ENCODE measurements at regions not wholly inside any gene's neighbourhood (a gene's known extent, or its start where the extent isn't known, plus 50 kb on each side); places are given as distances from the start of the nearest gene placed in this dataset.

DNA sequence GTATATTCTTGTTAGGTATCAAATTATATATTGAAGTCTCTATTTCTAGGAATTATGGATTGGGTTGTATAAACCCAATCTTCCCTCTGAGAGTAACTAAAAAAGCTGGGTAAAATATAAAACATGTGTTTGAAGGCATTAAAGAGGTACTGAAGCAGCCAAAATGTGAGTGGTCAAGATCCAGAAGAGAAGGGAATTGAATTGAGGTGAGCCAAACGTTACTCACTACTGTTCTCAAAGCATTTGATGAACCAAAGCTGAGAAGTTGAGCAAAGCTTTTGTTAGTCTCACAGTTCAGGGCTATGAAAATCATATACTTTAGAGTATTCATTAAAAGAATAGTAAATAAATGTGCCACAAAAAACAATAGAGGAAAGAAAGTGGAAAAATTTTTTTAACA lies 365.8 kb downstream of the BCKDHB start:
- no peak for TF ChIP-seq POLR2AphosphoS5 (IDR thresholded peaks at IDR 0.05; ENCODE audit: low read depth, low read length)
- TF ChIP-seq SIN3A (IDR thresholded peaks at IDR 0.05; ENCODE audit: borderline replicate concordance, insufficient read depth, low read length) = no peak
- TF ChIP-seq TAF1 (IDR thresholded peaks at IDR 0.05; ENCODE audit: borderline replicate concordance, insufficient read depth, low read length) = no peak
- TF ChIP-seq, protein P1, sequence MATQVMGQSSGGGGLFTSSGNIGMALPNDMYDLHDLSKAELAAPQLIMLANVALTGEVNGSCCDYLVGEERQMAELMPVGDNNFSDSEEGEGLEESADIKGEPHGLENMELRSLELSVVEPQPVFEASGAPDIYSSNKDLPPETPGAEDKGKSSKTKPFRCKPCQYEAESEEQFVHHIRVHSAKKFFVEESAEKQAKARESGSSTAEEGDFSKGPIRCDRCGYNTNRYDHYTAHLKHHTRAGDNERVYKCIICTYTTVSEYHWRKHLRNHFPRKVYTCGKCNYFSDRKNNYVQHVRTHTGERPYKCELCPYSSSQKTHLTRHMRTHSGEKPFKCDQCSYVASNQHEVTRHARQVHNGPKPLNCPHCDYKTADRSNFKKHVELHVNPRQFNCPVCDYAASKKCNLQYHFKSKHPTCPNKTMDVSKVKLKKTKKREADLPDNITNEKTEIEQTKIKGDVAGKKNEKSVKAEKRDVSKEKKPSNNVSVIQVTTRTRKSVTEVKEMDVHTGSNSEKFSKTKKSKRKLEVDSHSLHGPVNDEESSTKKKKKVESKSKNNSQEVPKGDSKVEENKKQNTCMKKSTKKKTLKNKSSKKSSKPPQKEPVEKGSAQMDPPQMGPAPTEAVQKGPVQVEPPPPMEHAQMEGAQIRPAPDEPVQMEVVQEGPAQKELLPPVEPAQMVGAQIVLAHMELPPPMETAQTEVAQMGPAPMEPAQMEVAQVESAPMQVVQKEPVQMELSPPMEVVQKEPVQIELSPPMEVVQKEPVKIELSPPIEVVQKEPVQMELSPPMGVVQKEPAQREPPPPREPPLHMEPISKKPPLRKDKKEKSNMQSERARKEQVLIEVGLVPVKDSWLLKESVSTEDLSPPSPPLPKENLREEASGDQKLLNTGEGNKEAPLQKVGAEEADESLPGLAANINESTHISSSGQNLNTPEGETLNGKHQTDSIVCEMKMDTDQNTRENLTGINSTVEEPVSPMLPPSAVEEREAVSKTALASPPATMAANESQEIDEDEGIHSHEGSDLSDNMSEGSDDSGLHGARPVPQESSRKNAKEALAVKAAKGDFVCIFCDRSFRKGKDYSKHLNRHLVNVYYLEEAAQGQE (IDR thresholded peaks at IDR 0.05; ENCODE audit: insufficient read depth in 1 of 2, low read depth in 2 of 2, low read length in 2 of 2) = no peak
- no peak for TF ChIP-seq FOXP2 (optimal IDR thresholded peaks at IDR 0.05; ENCODE audit: borderline replicate concordance, extremely low read depth, extremely low read length, insufficient read depth)

DNA sequence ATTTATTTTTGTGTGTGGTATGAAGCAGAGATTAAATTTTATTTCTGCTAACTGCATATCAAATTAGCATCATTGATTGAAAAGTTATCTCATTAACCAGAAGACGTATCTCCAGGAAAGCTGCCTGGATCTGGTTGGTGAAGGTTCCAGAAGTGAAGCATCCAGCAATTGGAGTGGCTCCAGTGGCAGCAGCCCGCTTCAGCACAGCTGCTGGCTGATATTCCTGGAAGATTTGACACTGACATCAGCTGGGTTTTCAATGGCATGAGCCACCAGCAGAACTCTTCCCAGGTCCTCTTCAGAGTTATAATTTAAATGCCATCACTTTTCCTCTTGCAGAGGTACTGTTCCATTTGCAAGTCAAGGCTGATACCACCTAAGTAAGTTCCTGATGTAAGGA lies 363.5 kb downstream of the BCKDHB start:
- TF ChIP-seq SIN3A (IDR thresholded peaks at IDR 0.05; ENCODE audit: borderline replicate concordance, insufficient read depth, low read length) = no peak
- no peak for TF ChIP-seq FOXP2 (optimal IDR thresholded peaks at IDR 0.05; ENCODE audit: borderline replicate concordance, extremely low read depth, extremely low read length, insufficient read depth)
- TF ChIP-seq POLR2AphosphoS5 (IDR thresholded peaks at IDR 0.05; ENCODE audit: low read depth, low read length) = no peak
- TF ChIP-seq, protein P1 (IDR thresholded peaks at IDR 0.05; ENCODE audit: insufficient read depth in 1 of 2, low read depth in 2 of 2, low read length in 2 of 2) = no peak

DNA sequence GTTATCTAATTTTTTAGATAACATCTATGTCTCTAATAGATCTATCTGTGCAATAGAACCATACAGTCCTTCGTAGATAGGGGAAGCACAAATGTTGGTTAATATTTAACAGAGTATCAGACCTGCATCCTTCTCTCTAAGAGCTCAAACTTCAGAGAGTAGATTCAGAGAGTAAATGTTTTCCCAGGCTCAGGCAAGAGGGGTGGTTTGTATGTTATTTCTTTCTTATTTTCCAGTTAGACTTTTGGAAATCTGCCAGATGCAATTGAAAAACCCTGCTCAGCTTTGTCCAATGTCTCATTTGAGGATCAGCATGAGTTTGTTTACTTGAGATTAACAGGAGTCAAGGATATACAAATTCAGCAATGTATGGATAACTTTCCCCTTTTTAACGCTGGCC lies 361.9 kb downstream of the BCKDHB start:
- TF ChIP-seq FOXP2 (optimal IDR thresholded peaks at IDR 0.05; ENCODE audit: borderline replicate concordance, extremely low read depth, extremely low read length, insufficient read depth) = no peak
- no peak for TF ChIP-seq SIN3A (IDR thresholded peaks at IDR 0.05; ENCODE audit: borderline replicate concordance, insufficient read depth, low read length)
- TF ChIP-seq TAF1 (IDR thresholded peaks at IDR 0.05; ENCODE audit: borderline replicate concordance, insufficient read depth, low read length) = no peak

DNA sequence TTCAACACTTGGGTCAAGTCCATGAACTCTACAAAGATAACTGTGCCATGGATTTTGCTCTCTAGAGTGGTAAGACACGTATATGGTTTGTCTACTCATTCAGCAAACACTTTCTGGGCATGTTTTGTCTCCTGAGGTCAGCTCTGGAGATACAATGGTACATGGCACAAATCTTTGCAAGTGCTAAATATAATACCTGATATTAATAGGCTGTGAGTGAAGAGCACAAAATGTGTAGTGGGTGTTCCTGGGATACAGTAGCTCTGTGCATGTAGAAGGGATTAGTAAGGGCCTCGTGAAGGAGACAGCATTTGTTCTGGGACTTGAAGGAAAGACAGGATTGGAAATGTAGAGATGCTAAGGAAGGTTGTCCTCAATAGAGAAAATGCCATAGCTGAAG lies 360.9 kb downstream of the BCKDHB start:
- TF ChIP-seq FOXP2 (optimal IDR thresholded peaks at IDR 0.05; ENCODE audit: borderline replicate concordance, extremely low read depth, extremely low read length, insufficient read depth) = no peak
- TF ChIP-seq, protein P1 (IDR thresholded peaks at IDR 0.05; ENCODE audit: insufficient read depth in 1 of 2, low read depth in 2 of 2, low read length in 2 of 2) = no peak
- no peak for TF ChIP-seq POLR2AphosphoS5 (IDR thresholded peaks at IDR 0.05; ENCODE audit: low read depth, low read length)
- no peak for TF ChIP-seq SIN3A (IDR thresholded peaks at IDR 0.05; ENCODE audit: borderline replicate concordance, insufficient read depth, low read length)
- no peak for TF ChIP-seq TAF1 (IDR thresholded peaks at IDR 0.05; ENCODE audit: borderline replicate concordance, insufficient read depth, low read length)

DNA sequence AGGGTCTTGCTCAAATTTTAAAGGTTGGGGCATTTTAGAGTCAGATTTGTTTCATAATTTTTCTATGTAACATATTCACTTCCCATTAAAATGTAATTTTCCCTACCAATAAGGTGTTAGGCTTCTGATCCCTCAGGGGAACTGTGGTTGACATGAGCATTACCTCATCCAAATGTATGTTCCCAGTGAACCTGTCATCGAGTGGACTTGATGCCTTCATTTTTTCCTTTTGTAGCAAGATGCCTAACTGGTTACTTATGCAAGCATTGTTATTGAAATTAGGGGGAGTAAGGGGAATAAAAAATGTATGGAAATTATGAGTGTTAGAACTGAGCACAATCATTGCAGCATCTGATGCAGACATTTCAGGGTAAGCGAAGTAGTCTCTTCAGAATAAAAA lies 360.5 kb downstream of the BCKDHB start:
- TF ChIP-seq SIN3A (IDR thresholded peaks at IDR 0.05; ENCODE audit: borderline replicate concordance, insufficient read depth, low read length) (no peak), POLR2AphosphoS5 (IDR thresholded peaks at IDR 0.05; ENCODE audit: low read depth, low read length) (no peak), TAF1 (IDR thresholded peaks at IDR 0.05; ENCODE audit: borderline replicate concordance, insufficient read depth, low read length) (no peak), FOXP2 (optimal IDR thresholded peaks at IDR 0.05; ENCODE audit: borderline replicate concordance, extremely low read depth, extremely low read length, insufficient read depth) (no peak)
- TF ChIP-seq, protein P1 (IDR thresholded peaks at IDR 0.05; ENCODE audit: insufficient read depth in 1 of 2, low read depth in 2 of 2, low read length in 2 of 2) = no peak

Data from PFSK-1 (cell line).